ENCODE measurements at regions not wholly inside any gene's neighbourhood (a gene's known extent, or its start where the extent isn't known, plus 50 kb on each side); places are given as distances from the start of the nearest gene placed in this dataset.
A peak's percentile ranks its signal among the peaks of the same experiment; 100 is the strongest.

GRCh38 chr4:41418444-41418843, 119.5 kb upstream of the LIMCH1 start:
- no peak for DNase-seq (ENCODE audit: extremely low spot score, unreplicated experiment)
- TF ChIP-seq, protein P1, sequence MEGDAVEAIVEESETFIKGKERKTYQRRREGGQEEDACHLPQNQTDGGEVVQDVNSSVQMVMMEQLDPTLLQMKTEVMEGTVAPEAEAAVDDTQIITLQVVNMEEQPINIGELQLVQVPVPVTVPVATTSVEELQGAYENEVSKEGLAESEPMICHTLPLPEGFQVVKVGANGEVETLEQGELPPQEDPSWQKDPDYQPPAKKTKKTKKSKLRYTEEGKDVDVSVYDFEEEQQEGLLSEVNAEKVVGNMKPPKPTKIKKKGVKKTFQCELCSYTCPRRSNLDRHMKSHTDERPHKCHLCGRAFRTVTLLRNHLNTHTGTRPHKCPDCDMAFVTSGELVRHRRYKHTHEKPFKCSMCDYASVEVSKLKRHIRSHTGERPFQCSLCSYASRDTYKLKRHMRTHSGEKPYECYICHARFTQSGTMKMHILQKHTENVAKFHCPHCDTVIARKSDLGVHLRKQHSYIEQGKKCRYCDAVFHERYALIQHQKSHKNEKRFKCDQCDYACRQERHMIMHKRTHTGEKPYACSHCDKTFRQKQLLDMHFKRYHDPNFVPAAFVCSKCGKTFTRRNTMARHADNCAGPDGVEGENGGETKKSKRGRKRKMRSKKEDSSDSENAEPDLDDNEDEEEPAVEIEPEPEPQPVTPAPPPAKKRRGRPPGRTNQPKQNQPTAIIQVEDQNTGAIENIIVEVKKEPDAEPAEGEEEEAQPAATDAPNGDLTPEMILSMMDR (conservative IDR thresholded peaks at IDR 0.05), result no peak
- Mint-ChIP-seq H3K27ac (no peak overlapping the region), H3K4me1 (ENCODE audit: unreplicated experiment) (peaks cover 16% of the 10 kb centered on the region), H3K4me3 (no peak overlapping the region), H3K36me3 (no peaks in the 10 kb centered on the region), H3K27me3 (no peaks in the 10 kb centered on the region), H3K9me3 (no peaks in the 10 kb centered on the region)

DNA sequence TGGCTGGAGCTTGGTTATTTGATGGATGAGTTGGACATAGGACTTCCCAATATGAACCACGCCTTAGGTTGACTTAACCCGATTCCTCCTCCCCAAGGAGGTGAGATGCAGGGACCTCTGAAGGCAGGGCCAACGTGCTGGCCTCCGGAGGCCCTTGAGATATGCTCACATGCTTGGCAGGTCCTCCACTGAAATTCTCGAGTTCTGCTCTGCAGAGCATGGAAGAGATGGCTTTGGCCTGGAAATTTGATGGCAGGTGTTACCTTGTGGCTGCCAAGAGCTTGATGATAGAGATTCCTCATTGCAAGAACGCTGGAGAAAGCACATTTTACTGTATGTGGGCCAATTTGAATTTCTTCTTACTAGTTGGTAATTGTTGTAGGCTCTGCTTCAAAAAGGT, 117.4 kb upstream of the LIMCH1 start:
- H3K4me1 Mint-ChIP-seq (ENCODE audit: unreplicated experiment), result peaks cover 18% of the 10 kb centered on the region
- peaks cover under 1% of the 10 kb centered on the region for H3K9me3 Mint-ChIP-seq
- no peak for DNase-seq (ENCODE audit: extremely low spot score, unreplicated experiment)
- H3K27ac Mint-ChIP-seq, result no peak overlapping the region
- TF ChIP-seq, protein P1 (conservative IDR thresholded peaks at IDR 0.05), result no peak
- no peaks in the 10 kb centered on the region for H3K27me3 Mint-ChIP-seq
- H3K36me3 Mint-ChIP-seq, result no peaks in the 10 kb centered on the region
- H3K4me3 Mint-ChIP-seq, result no peak overlapping the region

DNA sequence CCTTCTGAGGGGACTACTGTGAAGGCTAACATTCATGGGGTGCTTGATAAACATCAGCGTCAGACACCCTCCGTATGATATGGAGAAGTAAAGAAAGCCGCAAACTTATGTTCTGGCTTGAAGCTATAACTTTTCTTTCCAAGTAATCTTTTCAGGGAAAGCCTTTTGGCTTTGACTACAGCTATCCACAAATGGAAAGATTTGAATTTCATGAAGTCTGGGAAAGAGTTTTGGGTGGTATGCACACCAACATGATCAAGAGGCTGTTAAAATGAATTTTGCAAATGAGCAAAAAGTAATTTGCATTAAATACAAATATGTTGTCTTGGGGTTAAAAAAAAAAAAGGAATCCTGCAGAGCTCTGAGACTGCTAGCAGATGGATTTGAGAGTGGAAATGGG, 114.8 kb upstream of the LIMCH1 start:
- Mint-ChIP-seq H3K9me3 (peaks cover 3% of the 10 kb centered on the region), H3K27ac (no peak overlapping the region), H3K4me3 (no peak overlapping the region), H3K4me1 (ENCODE audit: unreplicated experiment) (peaks cover 36% of the 10 kb centered on the region), H3K36me3 (no peaks in the 10 kb centered on the region), H3K27me3 (no peaks in the 10 kb centered on the region)
- DNase-seq (ENCODE audit: extremely low spot score, unreplicated experiment), result no peak
- TF ChIP-seq, protein P1 (conservative IDR thresholded peaks at IDR 0.05), result no peak

DNA sequence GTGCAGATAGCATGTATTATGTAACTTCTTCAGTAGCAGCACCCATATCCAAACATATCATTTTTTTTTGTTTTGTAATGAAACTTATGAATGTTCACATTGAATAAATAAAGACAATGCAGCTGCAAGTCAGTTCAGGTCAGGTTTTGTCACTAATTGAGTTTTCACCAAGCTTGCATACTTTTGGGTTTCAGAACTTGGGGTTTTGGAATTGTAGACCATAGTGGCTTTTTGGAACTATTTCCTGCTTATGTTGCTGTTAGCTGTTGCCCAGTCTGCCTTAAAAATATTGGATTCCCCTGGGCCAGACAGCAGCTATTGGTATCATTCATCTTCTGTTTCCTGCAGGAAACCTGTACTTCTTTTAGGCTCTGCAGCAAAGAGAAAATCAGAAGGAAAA, 113.4 kb upstream of the LIMCH1 start:
- no peaks in the 10 kb centered on the region for H3K36me3 Mint-ChIP-seq
- peaks cover 38% of the 10 kb centered on the region for H3K4me1 Mint-ChIP-seq (ENCODE audit: unreplicated experiment)
- H3K9me3 Mint-ChIP-seq, result peaks cover 3% of the 10 kb centered on the region
- H3K27me3 Mint-ChIP-seq, result no peaks in the 10 kb centered on the region
- no peak overlapping the region for H3K4me3 Mint-ChIP-seq
- TF ChIP-seq, protein P1 (conservative IDR thresholded peaks at IDR 0.05), result no peak
- H3K27ac Mint-ChIP-seq, result no peak overlapping the region
- no peak for DNase-seq (ENCODE audit: extremely low spot score, unreplicated experiment)

- DNase-seq (ENCODE audit: extremely low spot score, unreplicated experiment), result no peak
- Mint-ChIP-seq H3K27ac (no peak overlapping the region), H3K4me1 (ENCODE audit: unreplicated experiment) (peaks cover 38% of the 10 kb centered on the region), H3K4me3 (no peak overlapping the region), H3K27me3 (no peaks in the 10 kb centered on the region), H3K9me3 (peaks cover 3% of the 10 kb centered on the region), H3K36me3 (no peaks in the 10 kb centered on the region)
- TF ChIP-seq, protein P1 (conservative IDR thresholded peaks at IDR 0.05), result no peak
Observed at GRCh38 chr4:41425650-41426049, 112.3 kb upstream of the LIMCH1 start.

DNA sequence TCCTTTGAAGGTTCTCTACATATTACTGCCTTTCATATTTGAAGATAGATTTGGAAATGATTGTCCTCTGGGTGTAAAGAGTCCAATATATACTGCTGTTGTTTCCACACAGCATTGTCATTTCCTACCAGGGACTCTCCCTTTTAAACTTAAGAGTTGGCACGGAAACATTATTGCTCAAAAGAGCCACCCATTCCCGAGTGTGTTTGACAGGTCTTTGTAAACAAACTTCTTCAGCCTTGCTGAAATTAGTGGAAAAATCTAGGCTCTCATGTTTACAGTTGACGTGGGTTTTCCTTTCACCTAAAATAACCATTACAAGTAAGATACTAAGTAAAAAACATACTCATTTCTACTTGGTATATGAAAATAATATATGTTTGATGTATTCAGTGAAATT, 111.4 kb upstream of the LIMCH1 start:
- TF ChIP-seq, protein P1 (conservative IDR thresholded peaks at IDR 0.05), result no peak

More for the DNA sequence above, 111.4 kb upstream of the LIMCH1 start:
- H3K27ac Mint-ChIP-seq, result no peak overlapping the region
- H3K4me3 Mint-ChIP-seq, result peak overlapping the region; percentile 1
- peaks cover 45% of the 10 kb centered on the region for H3K4me1 Mint-ChIP-seq (ENCODE audit: unreplicated experiment)
- DNase-seq (ENCODE audit: extremely low spot score, unreplicated experiment), result no peak
- no peaks in the 10 kb centered on the region for H3K36me3 Mint-ChIP-seq
- no peaks in the 10 kb centered on the region for H3K27me3 Mint-ChIP-seq
- peaks cover 3% of the 10 kb centered on the region for H3K9me3 Mint-ChIP-seq

Measured in type B pancreatic cell (in vitro differentiated cells).